ENCODE measurements at regions not wholly inside any gene's neighbourhood (a gene's known extent, or its start where the extent isn't known, plus 50 kb on each side); places are given as distances from the start of the nearest gene placed in this dataset.

- in situ Hi-C loops (cut with HindIII; ENCODE audit: low sequenced_read_pairs), result no loop called here
- no peak overlapping the region for H3K4me3 ChIP-seq (ENCODE audit: low read depth, low read length)
- TF ChIP-seq CTCF (IDR thresholded peaks at IDR 0.05; ENCODE audit: low read depth, low read length), result no peak
- no peak for DNase-seq (ENCODE audit: low read depth, low spot score)
Measured at GRCh38 chrX:43560247-43560946, 95.7 kb upstream of the MAOA start.

- in situ Hi-C loops (cut with HindIII; ENCODE audit: low sequenced_read_pairs), result no loop called here
- H3K4me3 ChIP-seq (ENCODE audit: low read depth, low read length), result no peak overlapping the region
- no peak for DNase-seq (ENCODE audit: low read depth, low spot score)
Measured at GRCh38 chrX:43562372-43562771, 93.7 kb upstream of the MAOA start.

GRCh38 chrX:43564953-43565352 is 91.1 kb upstream of the MAOA start:
- no peak for TF ChIP-seq CTCF (IDR thresholded peaks at IDR 0.05; ENCODE audit: low read depth, low read length)
- DNase-seq (ENCODE audit: low read depth, low spot score), result no peak
- H3K4me3 ChIP-seq (ENCODE audit: low read depth, low read length), result no peak overlapping the region
- in situ Hi-C loops (cut with HindIII; ENCODE audit: low sequenced_read_pairs), result no loop called here

More at GRCh38 chrX:43562372-43562771, 93.7 kb upstream of the MAOA start:
- TF ChIP-seq CTCF (IDR thresholded peaks at IDR 0.05; ENCODE audit: low read depth, low read length), result no peak

GRCh38 chrX:43566170-43566569 is 89.9 kb upstream of the MAOA start:
- DNase-seq (ENCODE audit: low read depth, low spot score), result no peak
- H3K4me3 ChIP-seq (ENCODE audit: low read depth, low read length), result no peak overlapping the region
- no peak for TF ChIP-seq CTCF (IDR thresholded peaks at IDR 0.05; ENCODE audit: low read depth, low read length)
- in situ Hi-C loops (cut with HindIII; ENCODE audit: low sequenced_read_pairs), result no loop called here

GRCh38 chrX:43573441-43574015 is 82.6 kb upstream of the MAOA start:
- H3K4me3 ChIP-seq (ENCODE audit: low read depth, low read length), result no peak overlapping the region
- in situ Hi-C loops (cut with HindIII; ENCODE audit: low sequenced_read_pairs), result no loop called here
- TF ChIP-seq CTCF (IDR thresholded peaks at IDR 0.05; ENCODE audit: low read depth, low read length), result no peak
- peak; percentile 6 for DNase-seq (ENCODE audit: low read depth, low spot score)

GRCh38 chrX:43580621-43581020 is 75.5 kb upstream of the MAOA start:
- H3K4me3 ChIP-seq (ENCODE audit: low read depth, low read length), result no peak overlapping the region
- no peak for TF ChIP-seq CTCF (IDR thresholded peaks at IDR 0.05; ENCODE audit: low read depth, low read length)
- in situ Hi-C loops (cut with HindIII; ENCODE audit: low sequenced_read_pairs), result no loop called here
- DNase-seq (ENCODE audit: low read depth, low spot score), result no peak
